ENCODE measurements at regions not wholly inside any gene's neighbourhood (a gene's known extent, or its start where the extent isn't known, plus 50 kb on each side); places are given as distances from the start of the nearest gene placed in this dataset.

DNA sequence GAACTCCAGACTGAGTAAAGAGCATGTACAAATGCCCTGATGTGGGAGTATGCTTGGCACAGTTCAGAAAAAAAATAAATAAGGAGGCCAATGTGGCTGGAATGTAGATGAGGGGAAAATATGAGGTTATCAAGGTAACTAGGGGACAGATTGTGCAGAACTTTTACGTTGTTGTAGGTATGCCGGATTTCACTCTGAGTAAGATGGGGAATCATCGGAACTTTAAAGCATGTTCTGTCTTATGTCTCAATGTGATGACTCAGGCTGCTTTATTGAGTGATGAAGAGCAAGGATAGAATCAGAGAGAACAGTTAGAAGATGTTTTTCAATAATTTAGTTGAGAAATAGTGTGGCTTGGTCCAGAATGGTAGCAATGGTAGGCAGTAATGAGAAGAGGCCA is 130.4 kb downstream of the C11orf87 start:
- H3K36me3 Mint-ChIP-seq (ENCODE audit: low read depth): no peaks in the 10 kb centered on the region
- Histone ChIP-seq H3K36me3 (ENCODE audit: insufficient read depth) (no peaks in the 10 kb centered on the region), H3K27me3 (ENCODE audit: insufficient read depth) (no peaks in the 10 kb centered on the region), H3K79me2 (replicated peaks; ENCODE audit: insufficient read depth) (no peaks in the 10 kb centered on the region), H3K4me3 (no peak overlapping the region), H3K9me2 (ENCODE audit: insufficient read depth) (no peaks in the 10 kb centered on the region), H4K20me1 (replicated peaks; ENCODE audit: insufficient read depth) (no peaks in the 10 kb centered on the region), H3K4me1 (ENCODE audit: insufficient read depth) (no peaks in the 10 kb centered on the region), H3K27ac (ENCODE audit: low read depth) (no peak overlapping the region), H2AFZ (no peak overlapping the region), H3F3A (replicated peaks; ENCODE audit: low read depth) (no peaks in the 10 kb centered on the region), H3K4me2 (no peak overlapping the region)
- no peak for ATAC-seq
- no peak overlapping the region for H3K27ac Mint-ChIP-seq
- H3K4me1 Mint-ChIP-seq: no peaks in the 10 kb centered on the region
- H3K27me3 Mint-ChIP-seq (ENCODE audit: insufficient read depth, low read depth, poor library complexity): peaks cover under 1% of the 10 kb centered on the region
- DNase-seq (ENCODE audit: low spot score): no peak
- H3K4me3 Mint-ChIP-seq: no peak overlapping the region
- TF ChIP-seq, protein P1, sequence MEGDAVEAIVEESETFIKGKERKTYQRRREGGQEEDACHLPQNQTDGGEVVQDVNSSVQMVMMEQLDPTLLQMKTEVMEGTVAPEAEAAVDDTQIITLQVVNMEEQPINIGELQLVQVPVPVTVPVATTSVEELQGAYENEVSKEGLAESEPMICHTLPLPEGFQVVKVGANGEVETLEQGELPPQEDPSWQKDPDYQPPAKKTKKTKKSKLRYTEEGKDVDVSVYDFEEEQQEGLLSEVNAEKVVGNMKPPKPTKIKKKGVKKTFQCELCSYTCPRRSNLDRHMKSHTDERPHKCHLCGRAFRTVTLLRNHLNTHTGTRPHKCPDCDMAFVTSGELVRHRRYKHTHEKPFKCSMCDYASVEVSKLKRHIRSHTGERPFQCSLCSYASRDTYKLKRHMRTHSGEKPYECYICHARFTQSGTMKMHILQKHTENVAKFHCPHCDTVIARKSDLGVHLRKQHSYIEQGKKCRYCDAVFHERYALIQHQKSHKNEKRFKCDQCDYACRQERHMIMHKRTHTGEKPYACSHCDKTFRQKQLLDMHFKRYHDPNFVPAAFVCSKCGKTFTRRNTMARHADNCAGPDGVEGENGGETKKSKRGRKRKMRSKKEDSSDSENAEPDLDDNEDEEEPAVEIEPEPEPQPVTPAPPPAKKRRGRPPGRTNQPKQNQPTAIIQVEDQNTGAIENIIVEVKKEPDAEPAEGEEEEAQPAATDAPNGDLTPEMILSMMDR (conservative IDR thresholded peaks at IDR 0.05; ENCODE audit: low read depth in 2 of 2): no peak
- TF ChIP-seq, protein P2, sequence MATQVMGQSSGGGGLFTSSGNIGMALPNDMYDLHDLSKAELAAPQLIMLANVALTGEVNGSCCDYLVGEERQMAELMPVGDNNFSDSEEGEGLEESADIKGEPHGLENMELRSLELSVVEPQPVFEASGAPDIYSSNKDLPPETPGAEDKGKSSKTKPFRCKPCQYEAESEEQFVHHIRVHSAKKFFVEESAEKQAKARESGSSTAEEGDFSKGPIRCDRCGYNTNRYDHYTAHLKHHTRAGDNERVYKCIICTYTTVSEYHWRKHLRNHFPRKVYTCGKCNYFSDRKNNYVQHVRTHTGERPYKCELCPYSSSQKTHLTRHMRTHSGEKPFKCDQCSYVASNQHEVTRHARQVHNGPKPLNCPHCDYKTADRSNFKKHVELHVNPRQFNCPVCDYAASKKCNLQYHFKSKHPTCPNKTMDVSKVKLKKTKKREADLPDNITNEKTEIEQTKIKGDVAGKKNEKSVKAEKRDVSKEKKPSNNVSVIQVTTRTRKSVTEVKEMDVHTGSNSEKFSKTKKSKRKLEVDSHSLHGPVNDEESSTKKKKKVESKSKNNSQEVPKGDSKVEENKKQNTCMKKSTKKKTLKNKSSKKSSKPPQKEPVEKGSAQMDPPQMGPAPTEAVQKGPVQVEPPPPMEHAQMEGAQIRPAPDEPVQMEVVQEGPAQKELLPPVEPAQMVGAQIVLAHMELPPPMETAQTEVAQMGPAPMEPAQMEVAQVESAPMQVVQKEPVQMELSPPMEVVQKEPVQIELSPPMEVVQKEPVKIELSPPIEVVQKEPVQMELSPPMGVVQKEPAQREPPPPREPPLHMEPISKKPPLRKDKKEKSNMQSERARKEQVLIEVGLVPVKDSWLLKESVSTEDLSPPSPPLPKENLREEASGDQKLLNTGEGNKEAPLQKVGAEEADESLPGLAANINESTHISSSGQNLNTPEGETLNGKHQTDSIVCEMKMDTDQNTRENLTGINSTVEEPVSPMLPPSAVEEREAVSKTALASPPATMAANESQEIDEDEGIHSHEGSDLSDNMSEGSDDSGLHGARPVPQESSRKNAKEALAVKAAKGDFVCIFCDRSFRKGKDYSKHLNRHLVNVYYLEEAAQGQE (IDR thresholded peaks at IDR 0.05; ENCODE audit: unreplicated experiment): no peak
- TF ChIP-seq, protein P3, sequence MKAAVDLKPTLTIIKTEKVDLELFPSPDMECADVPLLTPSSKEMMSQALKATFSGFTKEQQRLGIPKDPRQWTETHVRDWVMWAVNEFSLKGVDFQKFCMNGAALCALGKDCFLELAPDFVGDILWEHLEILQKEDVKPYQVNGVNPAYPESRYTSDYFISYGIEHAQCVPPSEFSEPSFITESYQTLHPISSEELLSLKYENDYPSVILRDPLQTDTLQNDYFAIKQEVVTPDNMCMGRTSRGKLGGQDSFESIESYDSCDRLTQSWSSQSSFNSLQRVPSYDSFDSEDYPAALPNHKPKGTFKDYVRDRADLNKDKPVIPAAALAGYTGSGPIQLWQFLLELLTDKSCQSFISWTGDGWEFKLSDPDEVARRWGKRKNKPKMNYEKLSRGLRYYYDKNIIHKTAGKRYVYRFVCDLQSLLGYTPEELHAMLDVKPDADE (IDR thresholded peaks at IDR 0.05): no peak
- TF ChIP-seq JUNB (IDR thresholded peaks at IDR 0.05; ENCODE audit: unreplicated experiment) (no peak), EZH2phosphoT487 (IDR thresholded peaks at IDR 0.05; ENCODE audit: unreplicated experiment) (no peak), ZNF114 (CRISPR knock-in tag; IDR thresholded peaks at IDR 0.05) (no peak), POLR2AphosphoS5 (IDR thresholded peaks at IDR 0.05; ENCODE audit: low read depth) (no peak), STAT1 (IDR thresholded peaks at IDR 0.05; ENCODE audit: unreplicated experiment) (no peak), NANOG (IDR thresholded peaks at IDR 0.05; ENCODE audit: borderline replicate concordance) (no peak), CREB1 (CRISPR knock-in tag; IDR thresholded peaks at IDR 0.05; ENCODE audit: low read depth) (no peak), EZH2 (IDR thresholded peaks at IDR 0.05; ENCODE audit: low read depth, unreplicated experiment) (no peak), ZNF331 (CRISPR knock-in tag; IDR thresholded peaks at IDR 0.05; ENCODE audit: low read depth) (no peak)
- TF ChIP-seq, protein P4, sequence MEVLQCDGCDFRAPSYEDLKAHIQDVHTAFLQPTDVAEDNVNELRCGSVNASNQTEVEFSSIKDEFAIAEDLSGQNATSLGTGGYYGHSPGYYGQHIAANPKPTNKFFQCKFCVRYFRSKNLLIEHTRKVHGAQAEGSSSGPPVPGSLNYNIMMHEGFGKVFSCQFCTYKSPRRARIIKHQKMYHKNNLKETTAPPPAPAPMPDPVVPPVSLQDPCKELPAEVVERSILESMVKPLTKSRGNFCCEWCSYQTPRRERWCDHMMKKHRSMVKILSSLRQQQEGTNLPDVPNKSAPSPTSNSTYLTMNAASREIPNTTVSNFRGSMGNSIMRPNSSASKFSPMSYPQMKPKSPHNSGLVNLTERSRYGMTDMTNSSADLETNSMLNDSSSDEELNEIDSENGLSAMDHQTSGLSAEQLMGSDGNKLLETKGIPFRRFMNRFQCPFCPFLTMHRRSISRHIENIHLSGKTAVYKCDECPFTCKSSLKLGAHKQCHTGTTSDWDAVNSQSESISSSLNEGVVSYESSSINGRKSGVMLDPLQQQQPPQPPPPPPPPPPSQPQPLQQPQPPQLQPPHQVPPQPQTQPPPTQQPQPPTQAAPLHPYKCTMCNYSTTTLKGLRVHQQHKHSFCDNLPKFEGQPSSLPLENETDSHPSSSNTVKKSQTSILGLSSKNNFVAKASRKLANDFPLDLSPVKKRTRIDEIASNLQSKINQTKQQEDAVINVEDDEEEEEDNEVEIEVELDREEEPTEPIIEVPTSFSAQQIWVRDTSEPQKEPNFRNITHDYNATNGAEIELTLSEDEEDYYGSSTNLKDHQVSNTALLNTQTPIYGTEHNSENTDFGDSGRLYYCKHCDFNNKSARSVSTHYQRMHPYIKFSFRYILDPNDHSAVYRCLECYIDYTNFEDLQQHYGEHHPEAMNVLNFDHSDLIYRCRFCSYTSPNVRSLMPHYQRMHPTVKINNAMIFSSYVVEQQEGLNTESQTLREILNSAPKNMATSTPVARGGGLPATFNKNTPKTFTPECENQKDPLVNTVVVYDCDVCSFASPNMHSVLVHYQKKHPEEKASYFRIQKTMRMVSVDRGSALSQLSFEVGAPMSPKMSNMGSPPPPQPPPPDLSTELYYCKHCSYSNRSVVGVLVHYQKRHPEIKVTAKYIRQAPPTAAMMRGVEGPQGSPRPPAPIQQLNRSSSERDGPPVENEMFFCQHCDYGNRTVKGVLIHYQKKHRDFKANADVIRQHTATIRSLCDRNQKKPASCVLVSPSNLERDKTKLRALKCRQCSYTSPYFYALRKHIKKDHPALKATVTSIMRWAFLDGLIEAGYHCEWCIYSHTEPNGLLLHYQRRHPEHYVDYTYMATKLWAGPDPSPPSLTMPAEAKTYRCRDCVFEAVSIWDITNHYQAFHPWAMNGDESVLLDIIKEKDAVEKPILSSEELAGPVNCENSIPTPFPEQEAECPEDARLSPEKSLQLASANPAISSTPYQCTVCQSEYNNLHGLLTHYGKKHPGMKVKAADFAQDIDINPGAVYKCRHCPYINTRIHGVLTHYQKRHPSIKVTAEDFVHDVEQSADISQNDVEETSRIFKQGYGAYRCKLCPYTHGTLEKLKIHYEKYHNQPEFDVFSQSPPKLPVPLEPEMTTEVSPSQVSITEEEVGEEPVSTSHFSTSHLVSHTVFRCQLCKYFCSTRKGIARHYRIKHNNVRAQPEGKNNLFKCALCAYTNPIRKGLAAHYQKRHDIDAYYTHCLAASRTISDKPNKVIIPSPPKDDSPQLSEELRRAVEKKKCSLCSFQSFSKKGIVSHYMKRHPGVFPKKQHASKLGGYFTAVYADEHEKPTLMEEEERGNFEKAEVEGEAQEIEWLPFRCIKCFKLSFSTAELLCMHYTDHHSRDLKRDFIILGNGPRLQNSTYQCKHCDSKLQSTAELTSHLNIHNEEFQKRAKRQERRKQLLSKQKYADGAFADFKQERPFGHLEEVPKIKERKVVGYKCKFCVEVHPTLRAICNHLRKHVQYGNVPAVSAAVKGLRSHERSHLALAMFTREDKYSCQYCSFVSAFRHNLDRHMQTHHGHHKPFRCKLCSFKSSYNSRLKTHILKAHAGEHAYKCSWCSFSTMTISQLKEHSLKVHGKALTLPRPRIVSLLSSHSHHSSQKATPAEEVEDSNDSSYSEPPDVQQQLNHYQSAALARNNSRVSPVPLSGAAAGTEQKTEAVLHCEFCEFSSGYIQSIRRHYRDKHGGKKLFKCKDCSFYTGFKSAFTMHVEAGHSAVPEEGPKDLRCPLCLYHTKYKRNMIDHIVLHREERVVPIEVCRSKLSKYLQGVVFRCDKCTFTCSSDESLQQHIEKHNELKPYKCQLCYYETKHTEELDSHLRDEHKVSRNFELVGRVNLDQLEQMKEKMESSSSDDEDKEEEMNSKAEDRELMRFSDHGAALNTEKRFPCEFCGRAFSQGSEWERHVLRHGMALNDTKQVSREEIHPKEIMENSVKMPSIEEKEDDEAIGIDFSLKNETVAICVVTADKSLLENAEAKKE (CRISPR knock-in tag; IDR thresholded peaks at IDR 0.05): no peak
- H3K9me3 Mint-ChIP-seq: no peaks in the 10 kb centered on the region
